GM21529 (cell line): ENCODE measurements at regions not wholly inside any gene's neighbourhood (a gene's known extent, or its start where the extent isn't known, plus 50 kb on each side); places are given as distances from the start of the nearest gene placed in this dataset.

Experiments
- ATAC-seq: cut with Tn5 transposase; IDR thresholded peaks from one replicate; pipeline ENCODE4 v1.9.1; 2021; ENCODE audit not compliant: unreplicated experiment

GRCh38 chr10:10110844-10111490 lies 906.7 kb upstream of the CELF2 start:
- ATAC-seq = no peak

GRCh38 chr10:10118131-10118530 lies 899.5 kb upstream of the CELF2 start:
- no peak for ATAC-seq

- no peak for ATAC-seq
Measured at GRCh38 chr10:10120671-10121070, 897.0 kb upstream of the CELF2 start.

GRCh38 chr10:10125676-10126075 lies 892.0 kb upstream of the CELF2 start:
- no peak for ATAC-seq

GRCh38 chr10:10126218-10126617 lies 891.5 kb upstream of the CELF2 start:
- ATAC-seq = no peak

- ATAC-seq = no peak
Measured at GRCh38 chr10:10128387-10128786, 889.3 kb upstream of the CELF2 start.

- ATAC-seq = no peak
Measured at GRCh38 chr10:10130686-10131085, 887.0 kb upstream of the CELF2 start.

- ATAC-seq = no peak
Measured at GRCh38 chr10:10132009-10132408, 885.7 kb upstream of the CELF2 start.

GRCh38 chr10:10133281-10133680 lies 884.4 kb upstream of the CELF2 start:
- no peak for ATAC-seq

- no peak for ATAC-seq
Measured at GRCh38 chr10:10138685-10139084, 879.0 kb upstream of the CELF2 start.

GRCh38 chr10:10141782-10142382 lies 875.8 kb upstream of the CELF2 start:
- ATAC-seq = no peak

GRCh38 chr10:10146604-10147003 lies 871.1 kb upstream of the CELF2 start:
- ATAC-seq = no peak

GRCh38 chr10:10149899-10150298 lies 867.8 kb upstream of the CELF2 start:
- ATAC-seq = no peak

GRCh38 chr10:10156917-10157600 lies 860.6 kb upstream of the CELF2 start:
- ATAC-seq = no peak

- no peak for ATAC-seq
Measured at GRCh38 chr10:10160821-10161312, 856.8 kb upstream of the CELF2 start.

- no peak for ATAC-seq
Measured at GRCh38 chr10:10164848-10165247, 852.8 kb upstream of the CELF2 start.

GRCh38 chr10:10165415-10165814 lies 852.3 kb upstream of the CELF2 start:
- ATAC-seq = no peak

GRCh38 chr10:10178476-10178875 lies 839.2 kb upstream of the CELF2 start:
- no peak for ATAC-seq

- no peak for ATAC-seq
Measured at GRCh38 chr10:10193848-10194247, 823.8 kb upstream of the CELF2 start.

GRCh38 chr10:10196701-10197100 lies 821.0 kb upstream of the CELF2 start:
- no peak for ATAC-seq

GRCh38 chr10:10197423-10197822 lies 820.2 kb upstream of the CELF2 start:
- ATAC-seq = no peak

GRCh38 chr10:10198363-10198762 lies 819.3 kb upstream of the CELF2 start:
- ATAC-seq = no peak
